GM12878 (cell line): ENCODE measurements at regions not wholly inside any gene's neighbourhood (a gene's known extent, or its start where the extent isn't known, plus 50 kb on each side); places are given as distances from the start of the nearest gene placed in this dataset.

Experiments used
- ATAC-seq: fragments of 200-7000 bp; cut with Tn5 transposase; 3 replicates; pipeline ENCODE4 v1.9.1; 2020; ENCODE audit warnings: mild to moderate bottlenecking, moderate library complexity
- BruUV-seq: library from RNA; stranded (reverse); fragments of 400-500 nt; replicated peaks from 2 replicates; lab custom pipeline; 2021; lab: Mats Ljungman, UMichigan
- CTCF ChIA-PET: fragments of 300-600 bp; sonication (Branson Sonifier 250); formaldehyde crosslinking; extraction: SDS; loops from one replicate; lab custom pipeline; 2021; ENCODE audit warnings: inconsistent platforms; lab: Yijun Ruan, JAX
- POLR2A ChIA-PET: fragments of 350-600 bp; formaldehyde crosslinking; extraction: SDS; loops from one replicate; lab custom pipeline; 2021; ENCODE audit warnings: inconsistent platforms; lab: Charles Lee
- RAD21 ChIA-PET: fragments of 300-600 bp; sonication (Branson Sonifier 250); formaldehyde crosslinking; loops from one replicate; lab custom pipeline; 2023; ENCODE audit warnings: antibody characterized with exemption; ENCODE audit not compliant: unreplicated experiment; lab: Charles Lee
- SMC1A ChIA-PET: fragments of 300-600 bp; sonication (Branson Sonifier 250); formaldehyde crosslinking; loops from one replicate; lab custom pipeline; 2023; ENCODE audit not compliant: unreplicated experiment, uncharacterized antibody; lab: Charles Lee
- DNase-seq: peaks from one replicate; pipeline ENCODE4 v3.0.0-alpha.2; 2011; ENCODE audit warnings: low read depth, low spot score
- FAIRE-seq: peaks from 3 replicates; lab custom pipeline; 2011; peaks lifted over from hg19 to GRCh38; lab: Jason Lieb, UNC
- H2AFZ ChIP-seq: 2 replicates; pipeline ENCODE4 v1.6.0; 2011; ENCODE audit warnings: low read depth, low read length, control low read depth; ENCODE audit not compliant: control insufficient read depth
- H3K27ac ChIP-seq: 2 replicates; pipeline ENCODE4 v1.5.1; 2011; ENCODE audit warnings: control low read depth; ENCODE audit not compliant: control insufficient read depth, insufficient read depth
- H3K27me3 ChIP-seq, 2 experiments: replicated peaks in 1 of 2; 2 replicates each; pipeline versions ENCODE4 v1.6.0 to v1.6.1; 2011; ENCODE audit warnings: low read length in 1 of 2; ENCODE audit not compliant: control insufficient read depth in 2 of 2, insufficient read depth in 2 of 2
- H3K36me3 ChIP-seq, 2 experiments: 2 replicates each; pipeline ENCODE4 v1.5.1; 2011; ENCODE audit warnings: low read length in 1 of 2; ENCODE audit not compliant: control insufficient read depth in 2 of 2, insufficient read depth in 2 of 2
- H3K4me1 ChIP-seq: 2 replicates; pipeline ENCODE4 v1.6.1; 2011; ENCODE audit warnings: mild to moderate bottlenecking, low read length, moderate library complexity, mixed read lengths; ENCODE audit not compliant: control insufficient read depth, insufficient read depth
- H3K4me2 ChIP-seq: 2 replicates; pipeline ENCODE4 v1.6.0; 2011; ENCODE audit warnings: control low read depth; ENCODE audit not compliant: control insufficient read depth, insufficient read depth
- H3K4me3 ChIP-seq: fragments of 200-600 bp; sonication (generic); 2 replicates; pipeline ENCODE4 v1.5.1; 2016
- H3K79me2 ChIP-seq: 2 replicates; pipeline ENCODE4 v1.6.0; 2011; ENCODE audit warnings: low read length; ENCODE audit not compliant: control insufficient read depth, insufficient read depth
- H3K9ac ChIP-seq: 2 replicates; pipeline ENCODE4 v1.8.0; 2011; ENCODE audit warnings: low read length, control low read depth, mixed read lengths; ENCODE audit not compliant: control insufficient read depth, insufficient read depth
- H3K9me3 ChIP-seq: replicated peaks from 3 replicates; pipeline ENCODE4 v1.5.1; 2011; ENCODE audit warnings: mild to moderate bottlenecking, low read length; ENCODE audit not compliant: control insufficient read depth, insufficient read depth
- H4K20me1 ChIP-seq: 2 replicates; pipeline ENCODE4 v1.6.0; 2011; ENCODE audit not compliant: control insufficient read depth, insufficient read depth
- CBX3 ChIP-seq: fragments of 200-600 bp; sonication (generic); IDR thresholded peaks from 2 replicates; pipeline ENCODE4 v1.6.1; 2016; ENCODE audit warnings: low read depth, borderline replicate concordance
- EP300 ChIP-seq, 2 experiments: fragments of 150-350 bp in 1 of 2; IDR thresholded peaks; 2 replicates each; pipeline ENCODE4 v1.6.1; 2011 to 2012; ENCODE audit warnings: low read depth in 2 of 2, low read length in 2 of 2, borderline replicate concordance in 1 of 2, improper control_type of control experiment in 1 of 2, inconsistent platforms in 1 of 2; ENCODE audit not compliant: control insufficient read depth in 1 of 2
- ESRRA ChIP-seq: IDR thresholded peaks from 2 replicates; pipeline ENCODE4 v1.6.1; 2012; ENCODE audit warnings: mild to moderate bottlenecking, low read length, improper control_type of control experiment
- EZH2 ChIP-seq: IDR thresholded peaks from 2 replicates; pipeline ENCODE4 v1.6.1; 2012; ENCODE audit warnings: low read depth, mild to moderate bottlenecking, control low read depth, inconsistent platforms, low read length, borderline replicate concordance; ENCODE audit not compliant: control insufficient read depth
- HDAC2 ChIP-seq: fragments of 200-600 bp; sonication (generic); IDR thresholded peaks from 2 replicates; pipeline ENCODE4 v1.6.1; 2017
- HDAC6 ChIP-seq: fragments of 200-600 bp; sonication (generic); IDR thresholded peaks from one replicate; pipeline ENCODE4 v1.8.0; 2017; ENCODE audit warnings: antibody characterized with exemption; ENCODE audit not compliant: unreplicated experiment
- JUNB ChIP-seq: IDR thresholded peaks from 2 replicates; pipeline ENCODE4 v1.6.1; 2016; ENCODE audit warnings: antibody characterized with exemption, mild to moderate bottlenecking
- MXI1 ChIP-seq: fragments of 150-350 bp; IDR thresholded peaks from 2 replicates; pipeline ENCODE4 v1.6.1; 2011; ENCODE audit warnings: low read depth, mild to moderate bottlenecking, inconsistent platforms, low read length, improper control_type of control experiment
- NFIC ChIP-seq: IDR thresholded peaks from 2 replicates; pipeline ENCODE4 v1.6.1; 2012; ENCODE audit warnings: low read depth, mild to moderate bottlenecking, inconsistent platforms, low read length, moderate library complexity
- SMAD1 ChIP-seq: fragments of 450-650 bp; IDR thresholded peaks from 2 replicates; pipeline ENCODE4 v1.6.1; 2018; ENCODE audit warnings: mild to moderate bottlenecking, low read depth; ENCODE audit not compliant: partially characterized antibody
- SPI1 ChIP-seq: IDR thresholded peaks from 2 replicates; pipeline ENCODE4 v1.6.1; 2011; ENCODE audit warnings: low read depth, mild to moderate bottlenecking, low read length, moderate library complexity, borderline replicate concordance; ENCODE audit not compliant: insufficient read depth
- SRF ChIP-seq, 2 experiments: IDR thresholded peaks; 2 replicates each; pipeline ENCODE4 v1.6.1; 2011; ENCODE audit warnings: low read depth in 2 of 2, low read length in 2 of 2, mild to moderate bottlenecking in 1 of 2, moderate library complexity in 1 of 2
- TAF1 ChIP-seq: IDR thresholded peaks from 2 replicates; pipeline ENCODE4 v1.6.1; 2011; ENCODE audit warnings: mild to moderate bottlenecking, low read depth, low read length, borderline replicate concordance
- ZNF24 ChIP-seq: fragments of 450-650 bp; IDR thresholded peaks from 2 replicates; pipeline ENCODE4 v1.6.1; 2017; ENCODE audit warnings: antibody characterized with exemption, mild to moderate bottlenecking
- ZNF274 ChIP-seq: IDR thresholded peaks from one replicate; pipeline ENCODE4 v1.8.0; 2011; ENCODE audit not compliant: insufficient read length, insufficient read depth
- WGBS: methylation state at CpG from one replicate; pipeline ENCODE4 v1.1.6; 2016; ENCODE audit warnings: low lambda C conversion rate; ENCODE audit not compliant: insufficient replicate concordance, insufficient coverage; ENCODE audit errors: missing lambda C conversion rate; 5-methylcytosine and 5-hydroxymethylcytosine counted together
- in situ Hi-C: fragments of 300-500 bp; cut with MboI; formaldehyde crosslinking; loops from 9 replicates; pipeline ENCODE4 v1.14.3; 2018; ENCODE audit warnings: mixed read lengths
- intact Hi-C: fragments of 100-400 bp; cut with micrococcal nuclease; formaldehyde crosslinking; loops from one replicate; pipeline ENCODE4 v1.14.2; 2022; ENCODE audit not compliant: unreplicated experiment
- TF ChIP-seq, protein P1 (sequence below): fragments of 450-650 bp; IDR thresholded peaks from 2 replicates; pipeline ENCODE4 v1.6.1; 2016; ENCODE audit warnings: mild to moderate bottlenecking

DNA sequence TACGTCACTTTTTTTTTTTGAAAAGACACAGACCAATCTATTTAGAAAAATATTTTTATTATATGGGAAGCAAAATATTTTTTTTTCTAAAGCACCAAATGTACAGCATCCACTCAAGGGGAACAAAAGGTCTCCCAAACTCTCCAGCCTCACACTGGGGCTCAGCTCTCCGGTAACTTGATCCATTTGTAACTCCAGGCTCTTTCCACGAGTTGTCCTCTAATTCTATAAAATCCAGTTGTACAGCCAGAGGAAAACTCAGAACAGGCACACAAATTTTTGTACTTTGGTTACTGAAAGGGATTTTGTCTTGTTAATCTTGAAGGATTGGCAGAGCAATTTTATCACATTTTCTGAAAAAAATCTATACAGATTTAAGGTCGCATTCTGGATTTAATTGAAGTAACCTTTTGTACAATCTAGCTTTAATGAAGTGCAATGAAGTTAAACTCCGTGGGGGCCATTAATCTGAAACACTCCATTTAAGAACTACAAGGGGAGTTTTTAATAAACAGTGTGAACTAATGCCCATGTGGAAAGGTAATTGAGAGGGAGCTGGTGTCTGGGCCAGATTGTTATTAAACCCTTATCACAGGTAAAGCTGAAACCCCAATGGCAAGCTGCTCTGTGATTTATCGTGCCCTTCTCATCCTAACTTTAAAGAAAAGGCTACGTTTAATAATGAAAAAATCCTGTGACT is 161.2 kb upstream of the FRG1 start:
- H3K27me3 ChIP-seq = no peaks in the 10 kb centered on the region
- no peak for DNase-seq
- CTCF ChIA-PET = interaction anchor here (0.7 to 1.4 kb wide), 3 partner anchors 11 to 23 kb away, joined by 3 to 6 read pairs (median 3); no protein-coding TSS in a partner anchor
- H3K79me2 ChIP-seq = no peaks in the 10 kb centered on the region
- FAIRE-seq = no peak
- intact Hi-C loops (no loop called here), in situ Hi-C loops (no loop called here)
- H3K36me3 ChIP-seq = no peaks in the 10 kb centered on the region
- H3K4me3 ChIP-seq = no peak overlapping the region
- H3K4me1 ChIP-seq = no peaks in the 10 kb centered on the region
- no peak overlapping the region for H3K27ac ChIP-seq
- RAD21 ChIA-PET = no interaction called here
- no TSS peak for BruUV-seq
- H3K4me2 ChIP-seq = no peak overlapping the region
- POLR2A ChIA-PET = no interaction called here
- 24% methylated on average over 7 of the region's 7 CpGs for WGBS
- H3K9ac ChIP-seq = no peak overlapping the region
- H3K9me3 ChIP-seq = no peaks in the 10 kb centered on the region
- no peak for TF ChIP-seq SMAD1
- no peak for TF ChIP-seq HDAC6
- no peak for TF ChIP-seq ESRRA
- TF ChIP-seq ZNF274 = no peak
- TF ChIP-seq, protein P1, sequence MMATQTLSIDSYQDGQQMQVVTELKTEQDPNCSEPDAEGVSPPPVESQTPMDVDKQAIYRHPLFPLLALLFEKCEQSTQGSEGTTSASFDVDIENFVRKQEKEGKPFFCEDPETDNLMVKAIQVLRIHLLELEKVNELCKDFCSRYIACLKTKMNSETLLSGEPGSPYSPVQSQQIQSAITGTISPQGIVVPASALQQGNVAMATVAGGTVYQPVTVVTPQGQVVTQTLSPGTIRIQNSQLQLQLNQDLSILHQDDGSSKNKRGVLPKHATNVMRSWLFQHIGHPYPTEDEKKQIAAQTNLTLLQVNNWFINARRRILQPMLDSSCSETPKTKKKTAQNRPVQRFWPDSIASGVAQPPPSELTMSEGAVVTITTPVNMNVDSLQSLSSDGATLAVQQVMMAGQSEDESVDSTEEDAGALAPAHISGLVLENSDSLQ = no peak
- no peak for TF ChIP-seq HDAC2
- TF ChIP-seq ZNF24 = no peak
- TF ChIP-seq MXI1 = no peak
- no peak for TF ChIP-seq EP300 (IDR thresholded peaks at IDR 0.05; ENCODE audit: borderline replicate concordance in 1 of 2, control insufficient read depth in 1 of 2, low read depth in 2 of 2, low read length in 2 of 2)
- no peak for TF ChIP-seq NFIC
- no peak for TF ChIP-seq CBX3
- no peak for TF ChIP-seq JUNB
- no peak for TF ChIP-seq SRF (IDR thresholded peaks at IDR 0.05; ENCODE audit: low read depth in 2 of 2, low read length in 2 of 2)
- TF ChIP-seq SPI1 = no peak
- no peak for TF ChIP-seq TAF1
- no peak for TF ChIP-seq EZH2
- no peak overlapping the region for H2AFZ ChIP-seq
- no peak for ATAC-seq
- H4K20me1 ChIP-seq = no peaks in the 10 kb centered on the region
- SMC1A ChIA-PET = no interaction called here
